Activated CD4-positive, alpha-beta memory T cell treated with anti-CD3 and anti-CD28 coated beads for 36 hours (primary cell): ENCODE measurements at regions not wholly inside any gene's neighbourhood (a gene's known extent, or its start where the extent isn't known, plus 50 kb on each side); places are given as distances from the start of the nearest gene placed in this dataset.

ENCODE experiments used
- CTCF ChIA-PET: fragments of 350-600 bp; sonication (Branson Sonifier 250); formaldehyde crosslinking; loops from one replicate; lab custom pipeline; 2021; ENCODE audit warnings: antibody characterized with exemption, inconsistent platforms; lab: Charles Lee
- POLR2A ChIA-PET: fragments of 350-600 bp; sonication (Branson Sonifier 250); formaldehyde crosslinking; loops from one replicate; lab custom pipeline; 2021; ENCODE audit warnings: antibody characterized with exemption; lab: Charles Lee
- DNase-seq: peaks from one replicate; pipeline ENCODE4 v3.0.0-alpha.2; 2020
- H3K27ac Mint-ChIP-seq: one replicate; pipeline ENCODE4 v1.8.0; 2021; ENCODE audit warnings: mixed read lengths
- H3K27me3 Mint-ChIP-seq: one replicate; pipeline ENCODE4 v1.8.0; 2021; ENCODE audit warnings: mixed read lengths
- H3K36me3 Mint-ChIP-seq: one replicate; pipeline ENCODE4 v1.8.0; 2021; ENCODE audit warnings: mixed read lengths
- H3K4me1 Mint-ChIP-seq: one replicate; pipeline ENCODE4 v1.8.0; 2021; ENCODE audit warnings: low read depth, mixed read lengths
- H3K4me3 Mint-ChIP-seq: one replicate; pipeline ENCODE4 v1.8.0; 2021; ENCODE audit warnings: mild to moderate bottlenecking, mixed read lengths
- H3K9me3 Mint-ChIP-seq: one replicate; pipeline ENCODE4 v1.8.0; 2021; ENCODE audit warnings: mixed read lengths
- intact Hi-C: fragments of 100-400 bp; cut with micrococcal nuclease; formaldehyde crosslinking; loops from one replicate; pipeline ENCODE4 v1.15.1; 2023

- CTCF ChIA-PET, result no interaction called here
- intact Hi-C loops, result no loop called here
- no peaks in the 10 kb centered on the region for H3K36me3 Mint-ChIP-seq
- POLR2A ChIA-PET, result no interaction called here
- H3K4me1 Mint-ChIP-seq, result no peaks in the 10 kb centered on the region
- H3K27ac Mint-ChIP-seq, result no peak overlapping the region
- H3K9me3 Mint-ChIP-seq, result peaks cover 3% of the 10 kb centered on the region
- H3K4me3 Mint-ChIP-seq, result no peak overlapping the region
- H3K27me3 Mint-ChIP-seq, result no peaks in the 10 kb centered on the region
- DNase-seq, result no peak
Measured at GRCh38 chr4:57444671-57445070, 334.5 kb upstream of the IGFBP7 start.

DNA sequence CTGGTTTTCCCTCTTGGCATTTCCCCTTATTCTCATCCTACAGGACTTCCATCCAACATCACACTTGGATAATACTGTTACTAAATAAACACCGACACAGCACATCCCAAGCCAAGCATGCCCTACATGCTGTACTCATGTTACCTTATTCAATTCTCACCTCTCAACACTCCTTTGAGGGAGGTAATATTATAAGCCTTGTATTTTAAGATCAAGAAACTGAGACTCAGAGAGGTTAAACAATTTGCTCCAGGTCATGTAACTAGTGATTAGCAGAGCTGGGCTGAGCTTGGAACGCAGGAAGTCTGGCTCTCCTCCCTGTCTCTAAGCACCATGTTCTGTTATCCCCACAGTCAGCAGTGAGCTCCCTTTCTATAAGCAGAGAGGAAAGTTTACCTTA lies 333.6 kb upstream of the IGFBP7 start:
- Mint-ChIP-seq H3K4me3 (no peak overlapping the region), H3K27ac (no peak overlapping the region), H3K36me3 (no peaks in the 10 kb centered on the region), H3K27me3 (no peaks in the 10 kb centered on the region), H3K9me3 (peaks cover 3% of the 10 kb centered on the region), H3K4me1 (no peaks in the 10 kb centered on the region)
- intact Hi-C loops, result no loop called here
- ChIA-PET CTCF (no interaction called here), POLR2A (no interaction called here)
- no peak for DNase-seq

DNA sequence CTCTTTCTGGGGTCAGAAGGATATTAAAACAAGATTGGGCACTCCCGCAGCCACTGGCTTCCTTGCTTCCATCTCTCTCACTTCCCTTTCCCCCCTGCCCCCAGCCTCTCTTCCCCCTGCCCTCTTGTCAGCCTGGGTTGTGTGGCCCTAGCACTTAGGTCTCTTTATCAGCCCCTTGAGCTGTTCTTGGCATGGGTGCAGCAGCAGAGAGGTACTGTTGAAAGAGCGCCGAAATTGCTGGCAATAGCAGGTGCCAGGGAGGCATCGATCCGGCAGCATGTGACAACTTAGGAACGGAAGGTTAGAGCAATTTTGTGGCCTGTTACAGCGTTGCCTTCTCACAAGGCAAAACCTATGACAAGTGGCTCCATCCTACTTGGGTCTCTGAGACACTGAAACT lies 333.1 kb upstream of the IGFBP7 start:
- no peak overlapping the region for H3K4me3 Mint-ChIP-seq
- no peak overlapping the region for H3K27ac Mint-ChIP-seq
- ChIA-PET POLR2A (no interaction called here), CTCF (interaction anchor here (1.2 kb wide), 1 partner anchor 16 kb away, joined by 3 read pairs; no protein-coding TSS in a partner anchor)
- no peaks in the 10 kb centered on the region for H3K9me3 Mint-ChIP-seq
- H3K36me3 Mint-ChIP-seq, result no peaks in the 10 kb centered on the region
- DNase-seq, result no peak
- no peaks in the 10 kb centered on the region for H3K27me3 Mint-ChIP-seq
- H3K4me1 Mint-ChIP-seq, result no peaks in the 10 kb centered on the region
- intact Hi-C loops, result no loop called here

GRCh38 chr4:57442831-57443291 lies 332.7 kb upstream of the IGFBP7 start:
- DNase-seq, result peak; percentile 10
- no peaks in the 10 kb centered on the region for H3K9me3 Mint-ChIP-seq
- no peaks in the 10 kb centered on the region for H3K4me1 Mint-ChIP-seq

GRCh38 chr4:57442241-57442640 lies 332.1 kb upstream of the IGFBP7 start:
- DNase-seq, result no peak
- Mint-ChIP-seq H3K9me3 (no peaks in the 10 kb centered on the region), H3K4me1 (no peaks in the 10 kb centered on the region), H3K27ac (no peak overlapping the region), H3K27me3 (no peaks in the 10 kb centered on the region), H3K36me3 (no peaks in the 10 kb centered on the region), H3K4me3 (no peak overlapping the region)
- intact Hi-C loops, result no loop called here
- ChIA-PET CTCF (interaction anchor here (1.2 kb wide), 1 partner anchor 15 kb away, joined by 3 read pairs; no protein-coding TSS in a partner anchor), POLR2A (no interaction called here)

More at GRCh38 chr4:57442831-57443291, 332.7 kb upstream of the IGFBP7 start:
- POLR2A ChIA-PET, result no interaction called here
- Mint-ChIP-seq H3K27me3 (no peaks in the 10 kb centered on the region), H3K4me3 (no peak overlapping the region), H3K36me3 (no peaks in the 10 kb centered on the region), H3K27ac (no peak overlapping the region)
- CTCF ChIA-PET, result interaction anchor here (1.2 kb wide), 1 partner anchor 16 kb away, joined by 3 read pairs; no protein-coding TSS in a partner anchor
- intact Hi-C loops, result no loop called here

DNA sequence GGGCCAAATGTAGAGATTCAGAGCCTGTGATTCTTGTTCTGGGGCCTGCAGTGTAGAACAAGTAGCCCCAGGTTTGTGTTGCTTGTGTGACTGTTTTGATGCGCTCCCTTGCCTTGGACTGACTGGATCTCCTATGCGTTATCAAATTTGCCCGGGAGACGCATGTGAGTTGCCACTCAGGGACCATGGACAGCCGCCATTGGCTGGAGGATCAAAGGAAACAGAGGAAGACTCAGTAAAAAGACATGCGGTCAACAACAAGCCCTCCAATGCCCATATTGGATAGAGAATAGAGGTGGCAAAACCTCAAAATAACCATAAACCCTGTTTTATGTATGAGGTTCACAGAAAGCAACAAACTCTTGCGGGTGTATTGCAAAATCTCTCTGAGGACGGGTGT lies 327.5 kb upstream of the IGFBP7 start:
- Mint-ChIP-seq H3K4me3 (no peak overlapping the region), H3K36me3 (no peaks in the 10 kb centered on the region), H3K27me3 (no peaks in the 10 kb centered on the region), H3K4me1 (no peaks in the 10 kb centered on the region), H3K27ac (no peak overlapping the region), H3K9me3 (no peaks in the 10 kb centered on the region)
- ChIA-PET POLR2A (no interaction called here), CTCF (no interaction called here)
- no peak for DNase-seq
- intact Hi-C loops, result no loop called here

DNA sequence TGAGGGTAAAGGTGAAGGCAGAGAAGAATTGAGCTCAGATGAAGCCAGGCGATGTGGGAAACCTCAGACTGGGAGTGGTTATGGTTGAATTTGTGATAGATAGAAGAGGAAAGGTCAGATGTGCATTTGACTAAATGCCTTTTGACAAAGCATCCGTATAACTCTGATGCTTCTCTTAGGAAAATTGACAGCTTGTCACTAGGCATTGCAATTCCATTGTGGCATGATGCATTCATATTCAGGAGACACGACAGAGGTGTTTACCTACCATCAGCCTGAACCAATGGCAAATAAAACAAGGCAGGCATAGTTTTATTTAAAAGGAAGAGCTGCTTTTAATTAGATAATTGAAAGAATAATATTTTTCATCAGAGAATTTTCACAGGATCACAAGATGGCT lies 325.1 kb upstream of the IGFBP7 start:
- Mint-ChIP-seq H3K27ac (no peak overlapping the region), H3K9me3 (no peaks in the 10 kb centered on the region), H3K4me1 (no peaks in the 10 kb centered on the region), H3K36me3 (no peaks in the 10 kb centered on the region), H3K27me3 (no peaks in the 10 kb centered on the region), H3K4me3 (no peak overlapping the region)
- intact Hi-C loops, result no loop called here
- ChIA-PET CTCF (no interaction called here), POLR2A (no interaction called here)
- DNase-seq, result no peak

- DNase-seq, result no peak
- Mint-ChIP-seq H3K4me3 (no peak overlapping the region), H3K9me3 (no peaks in the 10 kb centered on the region), H3K27ac (no peak overlapping the region), H3K27me3 (no peaks in the 10 kb centered on the region), H3K36me3 (no peaks in the 10 kb centered on the region), H3K4me1 (no peaks in the 10 kb centered on the region)
- ChIA-PET CTCF (no interaction called here), POLR2A (no interaction called here)
- intact Hi-C loops, result no loop called here
Measured at GRCh38 chr4:57430726-57431125, 320.5 kb upstream of the IGFBP7 start.

DNA sequence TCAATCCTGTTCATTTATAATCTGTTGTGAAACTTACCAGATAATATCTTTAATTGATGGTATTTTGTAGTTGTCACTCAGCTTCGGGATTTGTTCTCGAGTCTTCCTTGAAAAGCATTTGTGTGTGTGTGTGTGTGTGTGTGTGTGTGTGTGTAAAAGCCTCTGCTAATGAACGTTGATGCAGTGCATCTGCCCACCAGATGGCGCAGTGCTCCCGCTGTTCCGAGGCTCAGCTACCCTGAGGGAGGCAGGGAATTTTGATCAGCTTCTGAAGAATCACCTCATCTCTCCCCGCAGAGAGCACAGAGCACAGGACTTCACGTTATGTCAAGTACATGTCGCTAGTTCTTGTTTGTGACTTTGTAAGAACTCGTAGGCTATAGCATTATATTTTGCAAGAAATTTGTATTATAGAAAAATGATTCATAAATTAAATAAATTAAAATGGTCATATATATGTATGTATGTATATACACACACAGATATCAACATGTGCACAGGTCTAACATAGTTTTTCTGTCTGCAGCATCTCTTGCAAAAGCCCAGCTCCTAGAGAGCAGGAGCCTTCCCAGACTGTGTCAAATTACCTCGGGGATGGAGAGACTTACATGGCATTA lies 316.7 kb upstream of the IGFBP7 start:
- Mint-ChIP-seq H3K36me3 (no peaks in the 10 kb centered on the region), H3K27ac (no peak overlapping the region), H3K4me3 (no peak overlapping the region), H3K9me3 (no peaks in the 10 kb centered on the region), H3K4me1 (no peaks in the 10 kb centered on the region), H3K27me3 (no peaks in the 10 kb centered on the region)
- ChIA-PET CTCF (interaction anchor here (0.7 to 3.0 kb wide), 3 partner anchors 16 to 263 kb away, joined by 3 to 15 read pairs (median 4); no protein-coding TSS in a partner anchor), POLR2A (no interaction called here)
- peak; percentile 47 for DNase-seq
- intact Hi-C loops, result loop anchor here (5.0 kb wide), 1 partner anchor 410 kb away; no protein-coding TSS in a partner anchor

DNA sequence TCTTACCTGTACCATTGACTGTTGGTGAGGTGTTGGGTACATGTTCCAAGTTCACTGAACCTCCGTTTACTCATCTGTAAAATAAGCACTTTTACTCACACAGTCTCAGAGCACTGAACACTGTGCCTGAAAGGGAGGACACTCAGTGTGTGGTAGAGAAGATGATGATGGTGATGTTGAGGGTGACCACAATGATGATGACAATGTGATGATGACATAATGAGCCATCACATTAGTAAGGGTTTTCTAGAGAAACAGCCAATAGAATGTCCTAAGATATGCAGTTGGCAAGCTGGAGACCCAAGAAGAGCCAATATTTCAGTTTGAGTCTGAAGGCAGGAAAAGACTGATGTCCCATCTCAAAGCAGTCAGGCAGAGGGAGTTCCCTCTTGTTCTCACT lies 315.4 kb upstream of the IGFBP7 start:
- ChIA-PET POLR2A (no interaction called here), CTCF (no interaction called here)
- no peak overlapping the region for H3K4me3 Mint-ChIP-seq
- no peaks in the 10 kb centered on the region for H3K27me3 Mint-ChIP-seq
- DNase-seq, result no peak
- H3K9me3 Mint-ChIP-seq, result no peaks in the 10 kb centered on the region
- H3K36me3 Mint-ChIP-seq, result no peaks in the 10 kb centered on the region
- intact Hi-C loops, result loop anchor here (5.0 kb wide), 1 partner anchor 412 kb away; no protein-coding TSS in a partner anchor
- H3K27ac Mint-ChIP-seq, result no peak overlapping the region
- H3K4me1 Mint-ChIP-seq, result no peaks in the 10 kb centered on the region

DNA sequence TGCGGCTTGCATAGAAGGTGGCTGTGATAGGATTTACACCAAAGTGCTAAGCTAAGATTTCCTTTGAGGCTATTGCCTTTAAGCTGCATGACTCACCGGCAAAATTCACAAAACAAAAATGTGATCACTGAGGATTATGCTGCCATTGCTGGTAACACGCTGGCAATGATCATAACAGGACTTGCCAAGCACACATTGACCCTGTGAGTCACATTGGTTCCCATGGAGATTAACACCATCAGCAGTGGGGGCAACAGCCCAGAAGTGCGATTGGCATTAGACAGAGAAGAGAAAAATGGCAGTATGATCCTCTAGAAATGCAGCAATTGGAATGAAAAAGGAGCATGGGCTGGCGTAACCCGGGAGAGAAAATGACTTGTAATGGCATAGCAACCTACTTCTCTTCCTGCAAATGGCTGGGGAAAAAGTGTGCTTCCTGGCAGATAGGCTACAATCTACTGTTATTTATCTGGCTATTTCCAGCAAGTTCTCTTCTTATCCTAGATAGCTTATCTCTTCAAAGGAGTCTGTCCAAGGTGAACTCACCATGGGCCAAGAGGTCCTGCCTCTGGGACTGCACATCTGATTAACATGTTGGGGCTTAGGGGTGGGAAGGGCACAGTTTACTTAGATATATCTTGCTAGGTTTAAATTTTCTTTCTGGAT lies 314.2 kb upstream of the IGFBP7 start:
- H3K9me3 Mint-ChIP-seq, result no peaks in the 10 kb centered on the region
- ChIA-PET CTCF (no interaction called here), POLR2A (no interaction called here)
- intact Hi-C loops, result no loop called here
- no peak overlapping the region for H3K27ac Mint-ChIP-seq
- no peaks in the 10 kb centered on the region for H3K36me3 Mint-ChIP-seq
- no peaks in the 10 kb centered on the region for H3K4me1 Mint-ChIP-seq
- no peak overlapping the region for H3K4me3 Mint-ChIP-seq
- DNase-seq, result no peak
- no peaks in the 10 kb centered on the region for H3K27me3 Mint-ChIP-seq

- POLR2A ChIA-PET, result no interaction called here
- intact Hi-C loops, result no loop called here
- Mint-ChIP-seq H3K9me3 (no peaks in the 10 kb centered on the region), H3K36me3 (no peaks in the 10 kb centered on the region), H3K27me3 (no peaks in the 10 kb centered on the region), H3K4me1 (no peaks in the 10 kb centered on the region), H3K4me3 (no peak overlapping the region), H3K27ac (no peak overlapping the region)
- no peak for DNase-seq
- CTCF ChIA-PET, result no interaction called here
Measured at GRCh38 chr4:57418133-57418532, 307.9 kb upstream of the IGFBP7 start.
